ENCODE measurements at regions not wholly inside any gene's neighbourhood (a gene's known extent, or its start where the extent isn't known, plus 50 kb on each side); places are given as distances from the start of the nearest gene placed in this dataset.
A peak's percentile ranks its signal among the peaks of the same experiment; 100 is the strongest.

GRCh38 chr4:170748975-170749374 lies 659.2 kb upstream of the AADAT start:
- no peak overlapping the region for H3K4me2 ChIP-seq (ENCODE audit: low read length)
- TF ChIP-seq CTCF (IDR thresholded peaks at IDR 0.05; ENCODE audit: insufficient read depth, low read depth, low read length) (no peak), EZH2 (IDR thresholded peaks at IDR 0.05; ENCODE audit: insufficient read depth, low read length) (no peak)
- no peak overlapping the region for H3K4me3 ChIP-seq (ENCODE audit: insufficient read depth, low read depth, low read length)
- H3K79me2 ChIP-seq (ENCODE audit: insufficient read depth, low read length), result no peaks in the 10 kb centered on the region
- H4K20me1 ChIP-seq (ENCODE audit: insufficient read depth, low read length), result no peaks in the 10 kb centered on the region
- H3K9ac ChIP-seq (ENCODE audit: low read length), result no peak overlapping the region
- H3K27me3 ChIP-seq (ENCODE audit: insufficient read depth, low read length), result no peaks in the 10 kb centered on the region
- no peak overlapping the region for H3K27ac Mint-ChIP-seq (ENCODE audit: unreplicated experiment)
- peaks cover 6% of the 10 kb centered on the region for H3K9me3 Mint-ChIP-seq (ENCODE audit: unreplicated experiment)
- no peaks in the 10 kb centered on the region for H3K4me1 ChIP-seq (ENCODE audit: insufficient read depth, low read length)
- FAIRE-seq, result no peak
- H3K4me3 Mint-ChIP-seq (ENCODE audit: unreplicated experiment), result no peak overlapping the region
- no peak overlapping the region for H2AFZ ChIP-seq (ENCODE audit: low read depth, low read length)
- no peaks in the 10 kb centered on the region for H3K4me1 Mint-ChIP-seq (ENCODE audit: low read depth, unreplicated experiment)
- DNase-seq (ENCODE audit: low read depth), result no peak
- no peaks in the 10 kb centered on the region for H3K27me3 Mint-ChIP-seq (ENCODE audit: low read depth, unreplicated experiment)
- no peaks in the 10 kb centered on the region for H3K36me3 Mint-ChIP-seq (ENCODE audit: low read depth, unreplicated experiment)
- no peaks in the 10 kb centered on the region for H3K9me3 ChIP-seq (ENCODE audit: insufficient read depth, low read depth, low read length)
- H3K36me3 ChIP-seq (ENCODE audit: insufficient read depth, low read length), result no peaks in the 10 kb centered on the region
- H3K27ac ChIP-seq (ENCODE audit: low read depth, low read length), result no peak overlapping the region

- H4K20me1 ChIP-seq (ENCODE audit: insufficient read depth, low read length), result no peaks in the 10 kb centered on the region
- H3K9me3 Mint-ChIP-seq (ENCODE audit: unreplicated experiment), result no peaks in the 10 kb centered on the region
- no peaks in the 10 kb centered on the region for H3K79me2 ChIP-seq (ENCODE audit: insufficient read depth, low read length)
- H3K4me1 Mint-ChIP-seq (ENCODE audit: low read depth, unreplicated experiment), result peaks cover 5% of the 10 kb centered on the region
- H3K27ac Mint-ChIP-seq (ENCODE audit: unreplicated experiment), result no peak overlapping the region
- no peaks in the 10 kb centered on the region for H3K27me3 ChIP-seq (ENCODE audit: insufficient read depth, low read length)
- H3K27ac ChIP-seq (ENCODE audit: low read depth, low read length), result no peak overlapping the region
- H3K4me1 ChIP-seq (ENCODE audit: insufficient read depth, low read length), result no peaks in the 10 kb centered on the region
- DNase-seq (ENCODE audit: low read depth) (no peak), FAIRE-seq (no peak)
- no peaks in the 10 kb centered on the region for H3K36me3 ChIP-seq (ENCODE audit: insufficient read depth, low read length)
- TF ChIP-seq EZH2 (IDR thresholded peaks at IDR 0.05; ENCODE audit: insufficient read depth, low read length) (no peak), CTCF (IDR thresholded peaks at IDR 0.05; ENCODE audit: insufficient read depth, low read depth, low read length) (no peak)
- H3K4me3 Mint-ChIP-seq (ENCODE audit: unreplicated experiment), result no peak overlapping the region
- H3K4me3 ChIP-seq (ENCODE audit: insufficient read depth, low read depth, low read length), result no peak overlapping the region
- no peak overlapping the region for H3K9ac ChIP-seq (ENCODE audit: low read length)
- no peaks in the 10 kb centered on the region for H3K36me3 Mint-ChIP-seq (ENCODE audit: low read depth, unreplicated experiment)
- no peak overlapping the region for H3K4me2 ChIP-seq (ENCODE audit: low read length)
- H3K9me3 ChIP-seq (ENCODE audit: insufficient read depth, low read depth, low read length), result no peaks in the 10 kb centered on the region
- H3K27me3 Mint-ChIP-seq (ENCODE audit: low read depth, unreplicated experiment), result no peaks in the 10 kb centered on the region
- no peak overlapping the region for H2AFZ ChIP-seq (ENCODE audit: low read depth, low read length)
Measured at GRCh38 chr4:170743633-170744032, 653.9 kb upstream of the AADAT start.

GRCh38 chr4:170741856-170742255 lies 652.1 kb upstream of the AADAT start:
- no peaks in the 10 kb centered on the region for H3K9me3 Mint-ChIP-seq (ENCODE audit: unreplicated experiment)
- FAIRE-seq (no peak), DNase-seq (ENCODE audit: low read depth) (peak; percentile 51)
- no peaks in the 10 kb centered on the region for H3K9me3 ChIP-seq (ENCODE audit: insufficient read depth, low read depth, low read length)
- no peaks in the 10 kb centered on the region for H3K27me3 Mint-ChIP-seq (ENCODE audit: low read depth, unreplicated experiment)
- H3K9ac ChIP-seq (ENCODE audit: low read length), result no peak overlapping the region
- no peak overlapping the region for H3K27ac Mint-ChIP-seq (ENCODE audit: unreplicated experiment)
- no peak overlapping the region for H3K4me3 ChIP-seq (ENCODE audit: insufficient read depth, low read depth, low read length)
- H3K27me3 ChIP-seq (ENCODE audit: insufficient read depth, low read length), result no peaks in the 10 kb centered on the region
- H3K79me2 ChIP-seq (ENCODE audit: insufficient read depth, low read length), result no peaks in the 10 kb centered on the region
- no peak overlapping the region for H3K4me2 ChIP-seq (ENCODE audit: low read length)
- H3K4me1 Mint-ChIP-seq (ENCODE audit: low read depth, unreplicated experiment), result peaks cover 5% of the 10 kb centered on the region
- H3K36me3 ChIP-seq (ENCODE audit: insufficient read depth, low read length), result no peaks in the 10 kb centered on the region
- H3K4me1 ChIP-seq (ENCODE audit: insufficient read depth, low read length), result no peaks in the 10 kb centered on the region
- no peaks in the 10 kb centered on the region for H4K20me1 ChIP-seq (ENCODE audit: insufficient read depth, low read length)
- TF ChIP-seq EZH2 (IDR thresholded peaks at IDR 0.05; ENCODE audit: insufficient read depth, low read length) (no peak), CTCF (IDR thresholded peaks at IDR 0.05; ENCODE audit: insufficient read depth, low read depth, low read length) (no peak)
- H3K4me3 Mint-ChIP-seq (ENCODE audit: unreplicated experiment), result no peak overlapping the region
- H3K36me3 Mint-ChIP-seq (ENCODE audit: low read depth, unreplicated experiment), result no peaks in the 10 kb centered on the region
- no peak overlapping the region for H2AFZ ChIP-seq (ENCODE audit: low read depth, low read length)
- no peak overlapping the region for H3K27ac ChIP-seq (ENCODE audit: low read depth, low read length)

Data from astrocyte (in vitro differentiated cells and primary cell).